GM18867 (cell line): ENCODE measurements at regions not wholly inside any gene's neighbourhood (a gene's known extent, or its start where the extent isn't known, plus 50 kb on each side); places are given as distances from the start of the nearest gene placed in this dataset.

ENCODE experiments used
- ATAC-seq: cut with Tn5 transposase; IDR thresholded peaks from one replicate; pipeline ENCODE4 v1.9.1; 2021; ENCODE audit warnings: mild to moderate bottlenecking, moderate library complexity; ENCODE audit not compliant: unreplicated experiment

GRCh38 chr15:62845241-62846126, 197.1 kb upstream of the TPM1 start:
- no peak for ATAC-seq

GRCh38 chr15:62846131-62846804, 196.3 kb upstream of the TPM1 start:
- no peak for ATAC-seq

- ATAC-seq = no peak
These were observed 195.6 kb upstream of the TPM1 start for GRCh38 chr15:62846805-62847495.

GRCh38 chr15:62847900-62848489, 194.6 kb upstream of the TPM1 start:
- ATAC-seq = no peak

- no peak for ATAC-seq
These were observed 193.9 kb upstream of the TPM1 start for GRCh38 chr15:62848632-62849050.

GRCh38 chr15:62849316-62850106, 193.0 kb upstream of the TPM1 start:
- no peak for ATAC-seq

GRCh38 chr15:62850318-62850717, 192.2 kb upstream of the TPM1 start:
- no peak for ATAC-seq

GRCh38 chr15:62850791-62851291, 191.7 kb upstream of the TPM1 start:
- ATAC-seq = no peak

GRCh38 chr15:62853114-62853840, 189.3 kb upstream of the TPM1 start:
- no peak for ATAC-seq

- no peak for ATAC-seq
These were observed 188.7 kb upstream of the TPM1 start for GRCh38 chr15:62853841-62854225.

- ATAC-seq = no peak
These were observed 188.0 kb upstream of the TPM1 start for GRCh38 chr15:62854420-62855084.

- no peak for ATAC-seq
These were observed 187.5 kb upstream of the TPM1 start for GRCh38 chr15:62855085-62855476.

GRCh38 chr15:62856466-62857246, 185.9 kb upstream of the TPM1 start:
- ATAC-seq = no peak

GRCh38 chr15:62857411-62857853, 185.1 kb upstream of the TPM1 start:
- peak; percentile 69 for ATAC-seq

- no peak for ATAC-seq
These were observed 184.2 kb upstream of the TPM1 start for GRCh38 chr15:62858343-62858742.

GRCh38 chr15:62862717-62863116, 179.8 kb upstream of the TPM1 start:
- no peak for ATAC-seq

GRCh38 chr15:62866366-62866765, 176.2 kb upstream of the TPM1 start:
- ATAC-seq = no peak

- no peak for ATAC-seq
These were observed 174.7 kb upstream of the TPM1 start for GRCh38 chr15:62867844-62868243.
